Fibroblast of mammary gland (primary cell): ENCODE measurements at regions not wholly inside any gene's neighbourhood (a gene's known extent, or its start where the extent isn't known, plus 50 kb on each side); places are given as distances from the start of the nearest gene placed in this dataset.

Experiments used
- DNase-seq: peaks from one replicate; pipeline ENCODE4 v3.0.0-alpha.2; 2010; ENCODE audit warnings: low read depth
- H3K4me3 ChIP-seq: 2 replicates; pipeline ENCODE4 v1.5.1; 2011; ENCODE audit warnings: low read depth, mild to moderate bottlenecking, low read length, moderate library complexity; ENCODE audit not compliant: control insufficient read depth
- CTCF ChIP-seq: conservative IDR thresholded peaks from 2 replicates; pipeline ENCODE4 v1.5.1; 2011; ENCODE audit warnings: low read depth, low read length, inconsistent platforms; ENCODE audit not compliant: control insufficient read depth, insufficient read depth

DNA sequence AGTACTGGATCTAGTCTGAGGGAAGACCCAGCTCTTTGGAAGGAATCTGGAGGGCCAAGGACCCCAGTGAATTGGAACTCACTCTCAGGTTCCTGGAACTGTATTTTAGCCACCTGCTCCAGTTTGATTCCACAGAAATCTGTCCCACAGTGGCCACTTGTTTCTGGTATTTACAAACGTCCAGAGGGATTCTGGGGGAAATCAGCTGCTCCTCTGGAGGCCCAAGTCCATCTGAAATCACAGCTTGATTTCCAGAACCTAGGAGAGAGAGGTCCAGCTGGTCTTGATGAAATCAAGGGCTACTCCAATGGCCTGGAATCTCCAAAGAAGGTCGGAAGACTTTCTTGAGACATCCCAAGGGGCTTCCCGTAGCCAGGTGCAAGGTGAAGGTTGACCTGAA is 132.3 kb upstream of the UMPS start:
- no peak for DNase-seq
- no peak for TF ChIP-seq CTCF
- no peak overlapping the region for H3K4me3 ChIP-seq

- DNase-seq: no peak
- TF ChIP-seq CTCF: no peak
- no peak overlapping the region for H3K4me3 ChIP-seq
Measured at GRCh38 chr3:124599147-124599765, 131.0 kb upstream of the UMPS start.

DNA sequence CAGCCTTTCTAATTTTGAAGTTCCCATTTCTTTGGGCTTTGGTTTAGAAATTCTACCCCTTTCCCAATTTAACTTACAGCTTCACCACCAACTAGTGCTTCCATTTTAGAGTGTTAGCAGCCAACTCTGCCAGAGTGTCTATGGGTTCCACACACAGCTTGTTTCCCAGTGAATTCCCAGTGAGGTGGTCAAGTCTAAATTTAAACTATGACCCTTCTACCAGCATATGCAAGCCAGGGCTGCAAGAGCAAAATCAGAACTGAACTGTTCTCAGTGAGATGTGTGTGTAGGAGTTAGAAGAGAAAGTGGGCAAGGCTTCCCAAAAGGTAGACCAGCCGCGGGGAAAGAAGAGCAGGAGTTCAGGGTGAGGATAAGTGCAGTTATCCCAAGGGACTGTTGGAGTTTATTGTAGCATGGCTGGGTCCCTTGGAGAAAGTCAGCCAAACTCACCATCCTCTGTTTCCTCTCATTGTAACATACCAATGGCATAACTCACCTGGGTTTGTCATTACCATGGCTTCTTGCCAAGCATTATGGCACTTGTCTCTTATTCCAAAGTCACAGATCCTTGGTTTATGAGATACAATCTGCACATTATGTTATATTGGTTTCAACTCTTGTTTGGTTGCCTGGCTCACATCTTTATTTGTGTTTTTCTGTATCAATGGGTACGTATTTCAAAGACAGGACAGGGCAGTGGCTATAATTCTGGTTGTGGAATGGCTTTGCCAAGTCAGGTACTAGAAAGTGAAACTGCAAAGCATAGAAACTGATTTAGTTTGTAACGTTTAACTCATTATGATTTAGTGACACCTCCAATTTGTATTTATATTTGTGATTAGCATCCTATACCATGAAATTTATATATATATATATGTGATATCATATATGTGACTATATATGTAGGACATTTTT is 130.2 kb upstream of the UMPS start:
- no peak for DNase-seq
- TF ChIP-seq CTCF: no peak
- no peak overlapping the region for H3K4me3 ChIP-seq

GRCh38 chr3:124600765-124601164 is 129.5 kb upstream of the UMPS start:
- DNase-seq: peak; percentile 42
- TF ChIP-seq CTCF: no peak
- no peak overlapping the region for H3K4me3 ChIP-seq

DNA sequence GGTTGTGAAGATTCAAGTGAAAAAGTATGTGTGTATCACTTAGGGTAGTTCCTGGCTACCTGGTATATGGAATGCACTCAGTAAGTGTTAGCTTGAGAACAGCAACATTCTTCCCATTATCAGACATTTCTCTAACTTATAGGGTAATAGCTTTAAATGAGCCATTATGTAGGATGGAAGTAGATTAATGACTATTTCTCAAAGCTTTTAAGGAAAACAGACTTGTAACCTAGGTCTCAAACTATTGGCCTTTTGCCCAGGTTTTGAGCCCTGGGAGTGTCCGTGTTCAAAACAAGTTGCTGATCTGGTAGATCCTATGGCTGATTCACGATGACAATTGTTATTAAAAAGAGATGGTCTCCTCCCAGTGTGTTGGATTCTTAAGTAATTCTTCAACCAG is 129.1 kb upstream of the UMPS start:
- peak; percentile 57 for DNase-seq

More for the DNA sequence above, 129.1 kb upstream of the UMPS start:
- H3K4me3 ChIP-seq: no peak overlapping the region
- TF ChIP-seq CTCF: no peak
